HG03469 (cell line): ENCODE measurements at regions not wholly inside any gene's neighbourhood (a gene's known extent, or its start where the extent isn't known, plus 50 kb on each side); places are given as distances from the start of the nearest gene placed in this dataset.
"Not testable (repeated sequence)": the region's sequence is repeated elsewhere in the genome, so short reads cannot be mapped to it uniquely, and the experiment has no call there.

Experiments
- ATAC-seq: cut with Tn5 transposase; IDR thresholded peaks from one replicate; pipeline ENCODE4 v1.9.1; 2021; ENCODE audit warnings: mild to moderate bottlenecking, moderate library complexity, moderate number of reproducible peaks; ENCODE audit not compliant: unreplicated experiment

DNA sequence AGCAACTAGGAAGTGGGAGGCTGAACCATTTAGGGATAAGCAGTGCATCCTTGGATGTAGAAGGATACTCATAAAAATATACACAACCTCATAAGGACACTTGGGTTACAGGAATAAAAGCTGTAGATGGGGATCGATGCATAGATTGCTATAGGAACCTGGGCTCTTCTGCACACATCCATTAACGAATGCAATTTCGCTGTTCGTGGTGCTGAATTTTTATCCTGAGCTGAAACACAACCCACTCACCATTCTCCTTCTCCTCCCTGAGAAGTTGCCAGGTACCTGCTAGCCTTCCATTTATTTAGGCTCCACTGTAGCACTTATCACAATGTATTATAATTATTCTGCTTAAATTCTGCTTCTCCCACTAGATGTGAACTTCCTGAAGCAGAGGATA, 320.6 kb upstream of the BRINP1 start:
- ATAC-seq: no peak

GRCh38 chr9:119688547-119688946, 319.3 kb upstream of the BRINP1 start:
- no peak for ATAC-seq

DNA sequence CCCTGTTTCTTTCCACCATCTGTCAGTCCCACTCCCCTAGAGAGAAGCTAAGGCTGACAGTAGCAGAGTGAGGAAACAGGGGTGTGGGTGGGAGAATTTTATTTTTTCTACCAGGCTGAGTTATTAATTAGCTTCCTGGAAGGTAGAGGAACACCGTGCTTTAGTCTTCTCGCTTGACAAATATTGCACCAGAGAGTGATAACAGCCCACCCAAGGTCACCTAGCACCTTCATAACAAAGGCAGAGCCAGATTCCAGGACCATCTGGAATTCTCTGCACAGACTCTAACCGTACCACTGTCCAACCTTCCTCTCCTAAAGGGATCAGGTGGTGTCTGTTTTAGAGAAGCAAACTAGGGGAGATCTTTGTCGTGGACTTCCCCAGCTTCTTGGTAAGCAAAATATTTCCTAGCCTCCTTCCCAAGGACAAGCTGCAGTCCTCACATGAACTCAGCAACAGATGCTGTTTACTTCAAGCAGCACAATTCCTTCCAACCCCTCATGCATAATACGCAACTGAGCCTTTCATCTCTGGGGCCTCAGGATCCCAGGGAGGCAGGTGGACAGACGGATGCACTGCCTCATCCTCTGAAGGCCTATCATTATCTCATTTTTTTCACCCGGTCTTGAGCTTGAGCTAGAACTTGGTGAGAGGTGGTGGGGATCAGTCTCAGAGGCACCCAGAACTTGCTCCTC, 308.7 kb upstream of the BRINP1 start:
- ATAC-seq: no peak

DNA sequence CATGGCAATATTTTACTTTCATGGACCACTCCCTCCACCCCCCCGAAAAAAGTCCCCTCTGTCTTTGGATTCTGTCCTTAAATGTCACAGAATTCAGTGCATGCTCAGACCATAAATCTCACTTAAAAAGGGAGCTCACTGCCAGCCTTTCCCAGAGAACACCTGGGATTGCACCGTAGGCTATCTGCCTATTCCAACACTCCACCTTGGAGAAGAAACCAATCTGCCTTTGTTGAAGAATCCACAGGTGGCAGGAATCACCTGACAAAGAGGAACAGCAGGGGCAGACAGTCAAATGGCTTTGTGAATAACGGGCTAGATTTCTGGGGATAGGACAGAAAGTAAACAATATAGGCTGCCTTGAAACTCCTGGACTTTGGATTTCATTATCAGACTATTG, 306.7 kb upstream of the BRINP1 start:
- ATAC-seq: no peak

GRCh38 chr9:119672763-119673162, 303.5 kb upstream of the BRINP1 start:
- ATAC-seq: not testable (repeated sequence)

- ATAC-seq: no peak
Observed at GRCh38 chr9:119667916-119668315, 298.7 kb upstream of the BRINP1 start.

GRCh38 chr9:119667163-119667562, 297.9 kb upstream of the BRINP1 start:
- ATAC-seq: no peak

DNA sequence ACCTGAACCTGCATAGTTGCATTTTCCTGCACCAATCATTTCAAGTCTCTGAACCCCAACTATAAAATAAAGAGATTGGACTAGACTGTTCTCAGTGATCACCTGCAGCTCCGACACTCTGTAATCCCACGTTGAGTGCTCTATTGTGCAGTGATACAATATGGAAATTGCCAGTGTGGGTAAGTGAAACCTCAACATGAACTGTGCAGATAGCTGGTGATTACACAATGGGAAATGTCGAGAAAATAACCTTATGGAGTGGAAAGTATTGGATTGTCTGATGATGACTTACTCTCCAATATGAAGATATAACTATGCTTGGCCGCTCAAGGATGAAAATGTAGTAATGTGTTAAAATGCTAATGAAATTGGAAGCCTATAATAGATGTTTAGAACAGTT, 293.1 kb upstream of the BRINP1 start:
- ATAC-seq: no peak

- no peak for ATAC-seq
Observed at GRCh38 chr9:119652931-119653330, 283.7 kb upstream of the BRINP1 start.

- ATAC-seq: no peak
Observed at GRCh38 chr9:119649205-119649604, 280.0 kb upstream of the BRINP1 start.

GRCh38 chr9:119639287-119639955, 270.2 kb upstream of the BRINP1 start:
- ATAC-seq: no peak

GRCh38 chr9:119634006-119634405, 264.8 kb upstream of the BRINP1 start:
- ATAC-seq: no peak

- ATAC-seq: no peak
Observed at GRCh38 chr9:119611565-119611964, 242.3 kb upstream of the BRINP1 start.

GRCh38 chr9:119609277-119609971, 240.2 kb upstream of the BRINP1 start:
- no peak for ATAC-seq

GRCh38 chr9:119601632-119602031, 232.4 kb upstream of the BRINP1 start:
- ATAC-seq: no peak

- no peak for ATAC-seq
Observed at GRCh38 chr9:119597499-119597898, 228.3 kb upstream of the BRINP1 start.

GRCh38 chr9:119596703-119597102, 227.5 kb upstream of the BRINP1 start:
- ATAC-seq: no peak

GRCh38 chr9:119588874-119589744, 219.9 kb upstream of the BRINP1 start:
- ATAC-seq: no peak

DNA sequence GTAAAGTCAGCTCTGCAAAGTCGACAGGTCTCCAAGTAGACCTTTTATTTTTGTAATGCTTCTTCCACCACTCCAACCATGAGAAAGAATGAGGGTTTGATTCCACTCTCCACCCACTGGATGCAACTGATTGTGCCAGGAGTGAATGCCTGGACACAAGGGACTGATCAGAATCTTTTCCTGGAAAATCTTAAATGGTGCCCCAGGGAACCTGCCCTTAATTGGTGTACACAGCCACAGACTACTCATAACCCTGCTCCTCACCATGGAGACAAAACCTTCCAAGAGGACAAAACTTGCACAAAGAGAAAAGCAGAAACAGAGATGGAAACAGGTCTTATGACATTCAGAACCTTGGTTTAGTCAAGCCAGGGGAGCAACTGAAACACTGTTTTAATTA, 208.6 kb upstream of the BRINP1 start:
- ATAC-seq: no peak

DNA sequence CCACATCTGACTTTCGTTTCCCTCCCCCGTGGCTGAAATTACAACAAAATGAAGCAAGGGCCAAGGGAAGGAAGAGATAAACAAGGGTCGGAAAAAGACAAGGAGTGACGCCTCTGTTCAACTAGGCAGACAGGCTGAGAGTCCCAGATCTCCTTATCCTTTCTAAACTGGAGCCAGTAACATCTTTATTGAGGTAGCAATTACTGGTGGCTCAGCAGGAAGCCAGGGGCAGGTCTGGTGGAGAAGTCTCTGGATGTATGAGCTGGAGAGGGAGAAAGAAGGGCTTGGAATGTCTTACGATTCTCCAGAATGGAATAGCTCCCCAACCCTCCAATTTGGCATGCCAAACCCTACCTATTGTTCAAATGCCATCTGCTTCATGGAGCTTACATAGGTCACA, 190.8 kb upstream of the BRINP1 start:
- no peak for ATAC-seq

GRCh38 chr9:119559056-119559455, 189.8 kb upstream of the BRINP1 start:
- no peak for ATAC-seq
